MM.1S (cell line): ENCODE measurements at regions not wholly inside any gene's neighbourhood (a gene's known extent, or its start where the extent isn't known, plus 50 kb on each side); places are given as distances from the start of the nearest gene placed in this dataset.

Experiments
- EZH2 ChIP-seq: fragments of 300-600 bp; sonication (generic); optimal IDR thresholded peaks from 2 replicates; pipeline ENCODE3; 2017; ENCODE audit warnings: low read depth, mild to moderate bottlenecking, antibody characterized with exemption, low read length, mixed read lengths
- EZH2phosphoT487 ChIP-seq: fragments of 300-600 bp; sonication (generic); IDR thresholded peaks from 2 replicates; pipeline ENCODE4 v1.6.1; 2018; ENCODE audit warnings: antibody characterized with exemption, low read length
- TF ChIP-seq, protein P1 (sequence below): fragments of 300-600 bp; sonication (generic); IDR thresholded peaks from 2 replicates; pipeline ENCODE4 v1.5.1; 2016; ENCODE audit warnings: antibody characterized with exemption, low read length, mixed read lengths

DNA sequence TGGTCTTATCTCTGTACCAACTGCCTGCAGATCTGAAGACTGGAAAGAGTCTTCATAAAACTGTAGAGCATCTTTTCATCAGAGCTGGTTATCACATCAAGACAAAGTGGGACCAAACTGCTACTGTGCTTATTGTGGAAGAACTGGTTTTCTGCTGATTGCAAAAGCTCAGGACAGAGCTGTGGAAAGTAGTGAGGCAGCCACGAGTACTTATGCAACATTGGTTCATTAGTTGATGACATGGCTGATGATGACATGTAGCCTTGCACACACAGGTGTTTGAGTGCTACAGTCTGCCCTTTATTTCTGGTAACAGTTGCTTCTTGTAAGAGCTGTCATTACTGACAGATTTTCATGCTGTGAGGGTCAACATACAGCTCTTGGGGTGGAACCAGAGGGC lies 185.4 kb upstream of the GUCY1A2 start:
- TF ChIP-seq, protein P1, sequence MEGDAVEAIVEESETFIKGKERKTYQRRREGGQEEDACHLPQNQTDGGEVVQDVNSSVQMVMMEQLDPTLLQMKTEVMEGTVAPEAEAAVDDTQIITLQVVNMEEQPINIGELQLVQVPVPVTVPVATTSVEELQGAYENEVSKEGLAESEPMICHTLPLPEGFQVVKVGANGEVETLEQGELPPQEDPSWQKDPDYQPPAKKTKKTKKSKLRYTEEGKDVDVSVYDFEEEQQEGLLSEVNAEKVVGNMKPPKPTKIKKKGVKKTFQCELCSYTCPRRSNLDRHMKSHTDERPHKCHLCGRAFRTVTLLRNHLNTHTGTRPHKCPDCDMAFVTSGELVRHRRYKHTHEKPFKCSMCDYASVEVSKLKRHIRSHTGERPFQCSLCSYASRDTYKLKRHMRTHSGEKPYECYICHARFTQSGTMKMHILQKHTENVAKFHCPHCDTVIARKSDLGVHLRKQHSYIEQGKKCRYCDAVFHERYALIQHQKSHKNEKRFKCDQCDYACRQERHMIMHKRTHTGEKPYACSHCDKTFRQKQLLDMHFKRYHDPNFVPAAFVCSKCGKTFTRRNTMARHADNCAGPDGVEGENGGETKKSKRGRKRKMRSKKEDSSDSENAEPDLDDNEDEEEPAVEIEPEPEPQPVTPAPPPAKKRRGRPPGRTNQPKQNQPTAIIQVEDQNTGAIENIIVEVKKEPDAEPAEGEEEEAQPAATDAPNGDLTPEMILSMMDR: no peak
- no peak for TF ChIP-seq EZH2
- no peak for TF ChIP-seq EZH2phosphoT487
